B cell (primary cell): ENCODE measurements at regions not wholly inside any gene's neighbourhood (a gene's known extent, or its start where the extent isn't known, plus 50 kb on each side); places are given as distances from the start of the nearest gene placed in this dataset.

Experiments used
- ATAC-seq: fragments of 200-7000 bp; cut with Tn5 transposase; one replicate; pipeline ENCODE4 v1.10.0; 2021; ENCODE audit warnings: low read depth, mild to moderate bottlenecking, moderate number of reproducible peaks, moderate library complexity
- CTCF ChIA-PET: fragments of 350-600 bp; sonication (Branson Sonifier 250); formaldehyde crosslinking; loops from one replicate; lab custom pipeline; 2021; ENCODE audit warnings: antibody characterized with exemption, inconsistent platforms; lab: Charles Lee
- POLR2A ChIA-PET: fragments of 350-600 bp; sonication (Branson Sonifier 250); formaldehyde crosslinking; loops from one replicate; lab custom pipeline; 2021; ENCODE audit warnings: antibody characterized with exemption; lab: Charles Lee
- DNase-seq: peaks from one replicate; pipeline ENCODE4 v3.0.0; 2013
- H2AFZ ChIP-seq: 2 replicates; pipeline ENCODE4 v1.6.1; 2012; ENCODE audit warnings: mild to moderate bottlenecking, low read depth, low read length; ENCODE audit not compliant: insufficient read depth, poor library complexity, severe bottlenecking
- H3K27ac ChIP-seq, 2 donors: 1 replicate in 1 of 2; 2 replicates in 1 of 2; pipeline ENCODE4 v1.5.1; 2012 to 2013; ENCODE audit warnings: low read length in 2 of 2, mild to moderate bottlenecking in 2 of 2, moderate library complexity in 1 of 2
- H3K27me3 ChIP-seq, 4 experiments: fragments of 200-600 bp in 1 of 4; sonication (generic) in 1 of 4; replicated peaks in 1 of 4; 1 replicate in 2 of 4; 2 replicates in 2 of 4; pipeline versions ENCODE4 v1.6.1 to v1.7.0; 2013 to 2016; ENCODE audit warnings: low read length in 3 of 4, mild to moderate bottlenecking in 2 of 4, mixed read lengths in 1 of 4, moderate library complexity in 1 of 4; ENCODE audit not compliant: insufficient read depth in 4 of 4, control insufficient read depth in 3 of 4; ENCODE audit errors: control extremely low read depth in 1 of 4
- H3K36me3 ChIP-seq, 2 experiments: replicated peaks in 1 of 2; 1 replicate in 1 of 2; 2 replicates in 1 of 2; pipeline versions ENCODE4 v1.6.1 to v1.7.1; 2013; ENCODE audit warnings: low read length in 1 of 2; ENCODE audit not compliant: insufficient read depth in 2 of 2, control insufficient read depth in 1 of 2; ENCODE audit errors: control extremely low read depth in 1 of 2, extremely low read depth in 1 of 2
- H3K4me1 ChIP-seq, 2 donors: fragments of 200-600 bp in 1 of 2; sonication (generic) in 1 of 2; 1 replicate in 1 of 2; 2 replicates in 1 of 2; pipeline versions ENCODE4 v1.5.1 to v1.6.1; 2013 to 2017; ENCODE audit warnings: low read length in 2 of 2; ENCODE audit not compliant: control insufficient read depth in 2 of 2, insufficient read depth in 2 of 2
- H3K4me2 ChIP-seq: replicated peaks from 2 replicates; pipeline ENCODE3; 2012; ENCODE audit warnings: mild to moderate bottlenecking, low read depth, low read length; ENCODE audit not compliant: poor library complexity, severe bottlenecking
- H3K4me3 ChIP-seq, 5 experiments: fragments of 200-600 bp in 1 of 5; sonication (generic) in 1 of 5; 1 replicate in 3 of 5; 2 replicates in 2 of 5; pipeline versions ENCODE4 v1.5.1 to v1.7.0; 2011 to 2016; ENCODE audit warnings: low read length in 4 of 5, mild to moderate bottlenecking in 4 of 5, low read depth in 2 of 5, control low read depth in 1 of 5, moderate library complexity in 1 of 5; ENCODE audit not compliant: insufficient read depth in 1 of 5; ENCODE audit errors: control extremely low read depth in 1 of 5, extremely low read depth in 1 of 5
- H3K79me2 ChIP-seq: fragments of 200-600 bp; sonication (generic); one replicate; pipeline ENCODE4 v1.6.0; 2016; ENCODE audit warnings: low read length; ENCODE audit not compliant: control insufficient read depth, insufficient read depth
- H3K9ac ChIP-seq: fragments of 200-600 bp; sonication (generic); 2 replicates; pipeline ENCODE4 v1.6.1; 2017; ENCODE audit warnings: mild to moderate bottlenecking, low read length, moderate library complexity
- H3K9me3 ChIP-seq, 3 donors: one replicate each; pipeline versions ENCODE4 v1.6.1 to v1.7.1; 2013; ENCODE audit warnings: low read length in 2 of 3; ENCODE audit not compliant: control insufficient read depth in 2 of 3, insufficient read depth in 1 of 3; ENCODE audit errors: control extremely low read depth in 1 of 3
- H4K20me1 ChIP-seq: 2 replicates; pipeline ENCODE4 v1.6.0; 2012; ENCODE audit warnings: mild to moderate bottlenecking, low read length; ENCODE audit not compliant: insufficient read depth, control insufficient read depth, poor library complexity, severe bottlenecking
- H3K27ac Mint-ChIP-seq: one replicate; pipeline ENCODE4 v1.8.0; 2021; ENCODE audit warnings: mixed read lengths
- H3K27me3 Mint-ChIP-seq: one replicate; pipeline ENCODE4 v1.8.0; 2021; ENCODE audit warnings: mixed read lengths
- H3K4me1 Mint-ChIP-seq: one replicate; pipeline ENCODE4 v1.8.0; 2021; ENCODE audit warnings: mixed read lengths
- H3K4me3 Mint-ChIP-seq: one replicate; pipeline ENCODE4 v1.8.0; 2021; ENCODE audit warnings: mixed read lengths
- H3K9me3 Mint-ChIP-seq: one replicate; pipeline ENCODE4 v1.8.0; 2022; ENCODE audit warnings: mixed read lengths; ENCODE audit not compliant: insufficient read depth
- EZH2 ChIP-seq: IDR thresholded peaks from 2 replicates; pipeline ENCODE4 v1.6.1; 2012; ENCODE audit warnings: borderline replicate concordance, low read depth, mild to moderate bottlenecking, moderate library complexity, low read length; ENCODE audit not compliant: insufficient read depth, poor library complexity, severe bottlenecking
- WGBS: methylation state at CpG from one replicate; pipeline ENCODE4 v1.1.5; 2013; ENCODE audit warnings: missing lambda C conversion rate; ENCODE audit not compliant: insufficient coverage; 5-methylcytosine and 5-hydroxymethylcytosine counted together
- intact Hi-C: fragments of 100-400 bp; cut with micrococcal nuclease; formaldehyde crosslinking; loops from one replicate; pipeline ENCODE4 v1.10.0; 2022
- TF ChIP-seq, protein P1 (sequence below): fragments of 200-600 bp; IDR thresholded peaks from one replicate; pipeline ENCODE4 v1.8.0; 2022; ENCODE audit warnings: antibody characterized with exemption, mild to moderate bottlenecking

DNA sequence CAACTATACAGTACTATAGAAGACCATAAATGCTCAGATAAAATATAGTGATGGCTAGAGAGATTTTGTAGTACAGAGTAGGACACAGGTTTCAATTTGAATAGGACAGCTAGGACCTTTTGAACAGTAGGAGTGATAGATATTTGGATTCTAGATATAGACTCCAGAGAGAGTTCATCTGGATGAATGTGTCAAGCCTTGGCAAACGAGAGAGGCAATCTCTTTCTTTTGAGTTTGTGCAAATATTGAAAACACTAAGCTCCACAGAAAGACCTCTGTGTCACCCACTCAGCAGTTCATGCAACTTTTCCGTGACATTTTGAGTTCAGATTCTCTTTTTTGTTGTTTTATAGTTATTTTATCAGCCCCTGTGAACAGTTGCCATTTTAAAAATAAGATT, 834.3 kb upstream of the COBL start:
- Mint-ChIP-seq H3K27ac (no peak overlapping the region), H3K9me3 (peaks cover 8% of the 10 kb centered on the region), H3K4me3 (no peak overlapping the region), H3K27me3 (no peaks in the 10 kb centered on the region), H3K4me1 (no peaks in the 10 kb centered on the region)
- ChIA-PET CTCF (no interaction called here), POLR2A (no interaction called here)
- H3K4me2 ChIP-seq: no peak overlapping the region
- intact Hi-C loops: no loop called here
- H3K27ac ChIP-seq: no peak overlapping the region
- no peaks in the 10 kb centered on the region for H3K9me3 ChIP-seq
- no peak overlapping the region for H2AFZ ChIP-seq
- ATAC-seq (no peak), DNase-seq (no peak)
- no peaks in the 10 kb centered on the region for H3K4me1 ChIP-seq
- no peak for TF ChIP-seq EZH2
- H3K4me3 ChIP-seq: no peak overlapping the region
- no peaks in the 10 kb centered on the region for H3K27me3 ChIP-seq
- H3K79me2 ChIP-seq: no peaks in the 10 kb centered on the region
- H3K36me3 ChIP-seq: no peaks in the 10 kb centered on the region
- H4K20me1 ChIP-seq: no peaks in the 10 kb centered on the region
- WGBS: no CpG with 5 or more reads among the region's 2 CpGs
- no peak overlapping the region for H3K9ac ChIP-seq

DNA sequence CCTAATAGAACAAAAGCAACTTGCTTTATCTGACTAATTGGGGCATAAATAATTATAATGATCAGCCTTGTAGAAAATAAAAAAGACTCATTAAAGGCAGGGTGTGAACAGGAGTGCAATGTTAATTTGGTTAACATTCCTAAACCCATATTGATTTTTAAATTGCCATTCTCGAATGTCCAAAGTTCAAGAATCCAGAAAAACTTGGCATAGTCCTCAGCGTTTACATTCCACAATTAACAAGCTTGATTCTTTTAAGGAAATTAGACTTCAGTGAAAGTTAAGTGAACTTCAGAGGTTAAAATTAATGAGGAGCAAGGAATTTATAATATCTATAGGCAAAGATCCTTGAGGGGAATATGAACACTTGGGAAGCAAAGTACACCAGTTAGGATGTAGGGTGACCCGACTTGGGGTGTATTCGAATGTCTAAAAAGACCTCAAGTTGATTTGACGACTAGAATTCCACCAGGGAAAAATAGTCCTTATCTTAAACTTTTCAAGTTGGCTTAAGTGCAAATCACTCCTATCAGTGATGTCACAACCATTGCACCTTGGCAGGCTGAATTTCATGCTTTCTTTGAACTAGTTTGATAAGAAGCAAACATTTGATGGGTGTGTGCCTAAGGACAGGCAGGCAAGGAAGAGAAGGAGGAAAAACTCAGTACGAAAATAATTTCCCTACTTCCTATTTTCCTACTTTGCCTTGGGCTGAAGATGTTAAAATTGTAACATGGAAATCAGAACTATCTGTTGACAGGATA, 830.4 kb upstream of the COBL start:
- no peak overlapping the region for H3K27ac ChIP-seq
- no peak overlapping the region for H3K4me3 ChIP-seq
- H3K27me3 ChIP-seq: no peaks in the 10 kb centered on the region
- no peaks in the 10 kb centered on the region for H4K20me1 ChIP-seq
- TF ChIP-seq, protein P1, sequence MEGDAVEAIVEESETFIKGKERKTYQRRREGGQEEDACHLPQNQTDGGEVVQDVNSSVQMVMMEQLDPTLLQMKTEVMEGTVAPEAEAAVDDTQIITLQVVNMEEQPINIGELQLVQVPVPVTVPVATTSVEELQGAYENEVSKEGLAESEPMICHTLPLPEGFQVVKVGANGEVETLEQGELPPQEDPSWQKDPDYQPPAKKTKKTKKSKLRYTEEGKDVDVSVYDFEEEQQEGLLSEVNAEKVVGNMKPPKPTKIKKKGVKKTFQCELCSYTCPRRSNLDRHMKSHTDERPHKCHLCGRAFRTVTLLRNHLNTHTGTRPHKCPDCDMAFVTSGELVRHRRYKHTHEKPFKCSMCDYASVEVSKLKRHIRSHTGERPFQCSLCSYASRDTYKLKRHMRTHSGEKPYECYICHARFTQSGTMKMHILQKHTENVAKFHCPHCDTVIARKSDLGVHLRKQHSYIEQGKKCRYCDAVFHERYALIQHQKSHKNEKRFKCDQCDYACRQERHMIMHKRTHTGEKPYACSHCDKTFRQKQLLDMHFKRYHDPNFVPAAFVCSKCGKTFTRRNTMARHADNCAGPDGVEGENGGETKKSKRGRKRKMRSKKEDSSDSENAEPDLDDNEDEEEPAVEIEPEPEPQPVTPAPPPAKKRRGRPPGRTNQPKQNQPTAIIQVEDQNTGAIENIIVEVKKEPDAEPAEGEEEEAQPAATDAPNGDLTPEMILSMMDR: no peak
- no peak for TF ChIP-seq EZH2
- no peaks in the 10 kb centered on the region for H3K36me3 ChIP-seq
- DNase-seq (no peak), ATAC-seq (no peak)
- Mint-ChIP-seq H3K27me3 (no peaks in the 10 kb centered on the region), H3K9me3 (peaks cover 8% of the 10 kb centered on the region), H3K27ac (no peak overlapping the region), H3K4me1 (no peaks in the 10 kb centered on the region), H3K4me3 (no peak overlapping the region)
- intact Hi-C loops: no loop called here
- H3K9ac ChIP-seq: no peak overlapping the region
- no peaks in the 10 kb centered on the region for H3K4me1 ChIP-seq
- POLR2A ChIA-PET: no interaction called here
- H2AFZ ChIP-seq: no peak overlapping the region
- WGBS: 76% methylated on average over 3 of the region's 6 CpGs
- H3K4me2 ChIP-seq: no peak overlapping the region
- no peaks in the 10 kb centered on the region for H3K79me2 ChIP-seq
- no peaks in the 10 kb centered on the region for H3K9me3 ChIP-seq
- CTCF ChIA-PET: no interaction called here
